A673 (cell line): ENCODE measurements at regions not wholly inside any gene's neighbourhood (a gene's known extent, or its start where the extent isn't known, plus 50 kb on each side); places are given as distances from the start of the nearest gene placed in this dataset.

Experiments
- BruUV-seq: library from RNA; stranded (reverse); fragments of 400-500 nt; replicated peaks from 2 replicates; lab custom pipeline; 2021; lab: Mats Ljungman, UMichigan
- CTCF ChIA-PET: fragments of 300-600 bp; sonication (Branson Sonifier 250); formaldehyde crosslinking; loops from one replicate; lab custom pipeline; 2022; ENCODE audit warnings: antibody characterized with exemption; lab: Charles Lee
- POLR2A ChIA-PET: fragments of 300-600 bp; sonication (Branson Sonifier 250); formaldehyde crosslinking; loops from one replicate; lab custom pipeline; 2022; ENCODE audit warnings: antibody characterized with exemption; ENCODE audit not compliant: low non-redundant PET; lab: Charles Lee
- DNase-seq: peaks from one replicate; pipeline ENCODE4 v3.0.0-alpha.2; 2015; ENCODE audit warnings: low spot score
- H3K27ac ChIP-seq: fragments of 200-600 bp; sonication (generic); 2 replicates; pipeline ENCODE4 v1.5.1; 2016; ENCODE audit warnings: mixed run types, low read depth, mild to moderate bottlenecking, mixed read lengths, antibody characterized with exemption, low read length; ENCODE audit not compliant: poor library complexity, severe bottlenecking
- H3K27me3 ChIP-seq: fragments of 200-600 bp; sonication (generic); replicated peaks from 2 replicates; pipeline ENCODE4 v1.6.1; 2017; ENCODE audit warnings: mixed run types, low read depth, mild to moderate bottlenecking, mixed read lengths, antibody characterized with exemption, low read length; ENCODE audit not compliant: insufficient read depth, poor library complexity
- H3K36me3 ChIP-seq: fragments of 200-600 bp; sonication (generic); 2 replicates; pipeline ENCODE4 v1.6.1; 2016; ENCODE audit warnings: mixed run types, mild to moderate bottlenecking, mixed read lengths, antibody characterized with exemption, low read length; ENCODE audit not compliant: insufficient read depth, poor library complexity, severe bottlenecking
- H3K4me1 ChIP-seq: fragments of 200-600 bp; sonication (generic); 2 replicates; pipeline ENCODE4 v1.6.1; 2017; ENCODE audit warnings: mixed run types, mild to moderate bottlenecking, mixed read lengths, antibody characterized with exemption, low read length; ENCODE audit not compliant: insufficient read depth, poor library complexity, severe bottlenecking
- H3K4me3 ChIP-seq: fragments of 200-600 bp; sonication (generic); 2 replicates; pipeline ENCODE4 v1.5.1; 2016; ENCODE audit warnings: low read depth, mixed run types, mild to moderate bottlenecking, mixed read lengths, low read length; ENCODE audit not compliant: poor library complexity, severe bottlenecking
- H3K9me3 ChIP-seq: fragments of 200-600 bp; sonication (generic); 2 replicates; pipeline ENCODE4 v1.6.1; 2016; ENCODE audit warnings: mixed run types, low read depth, mild to moderate bottlenecking, mixed read lengths, antibody characterized with exemption, low read length; ENCODE audit not compliant: poor library complexity, severe bottlenecking
- EZH2 ChIP-seq: fragments of 200-600 bp; sonication (generic); IDR thresholded peaks from 2 replicates; pipeline ENCODE4 v1.6.1; 2017; ENCODE audit warnings: borderline replicate concordance, low read depth, mild to moderate bottlenecking, mixed read lengths, antibody characterized with exemption, low read length; ENCODE audit not compliant: poor library complexity, severe bottlenecking
- intact Hi-C: fragments of 100-400 bp; cut with micrococcal nuclease; formaldehyde crosslinking; loops from one replicate; pipeline ENCODE4 v1.10.0; 2022; ENCODE audit not compliant: unreplicated experiment
- TF ChIP-seq, protein P1 (sequence below): fragments of 300-800, 200-600 bp; sonication (generic); conservative IDR thresholded peaks from 2 replicates; pipeline ENCODE4 v1.5.1; 2017; ENCODE audit warnings: low read depth, mild to moderate bottlenecking, antibody characterized with exemption, low read length, moderate library complexity, mixed read lengths

DNA sequence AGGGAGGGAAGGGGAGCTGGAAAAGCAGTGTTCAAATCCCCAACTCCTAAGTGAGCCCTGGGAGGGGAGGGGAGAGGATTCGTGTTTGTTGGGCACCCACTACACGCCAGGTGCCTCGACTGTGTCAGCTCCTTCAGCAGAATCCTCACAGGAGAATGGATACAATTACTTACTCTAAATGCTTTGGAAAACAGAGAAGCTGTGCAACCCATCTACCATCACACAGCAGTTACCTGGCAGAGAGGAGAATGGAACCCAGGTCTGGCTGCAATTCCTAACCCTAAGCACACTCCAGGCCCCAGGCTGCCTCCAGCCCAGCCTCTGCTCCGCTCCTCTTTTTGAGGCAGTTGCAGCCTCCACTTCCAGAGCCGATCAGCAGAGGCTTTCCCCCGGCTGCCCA, 86.4 kb upstream of the PTPN1 start:
- CTCF ChIA-PET = interaction anchor here (0.5 kb wide), 1 partner anchor 245 kb away, joined by 3 read pairs; no protein-coding TSS in a partner anchor
- H3K27me3 ChIP-seq = no peaks in the 10 kb centered on the region
- no peak overlapping the region for H3K4me3 ChIP-seq
- H3K4me1 ChIP-seq = peaks cover 24% of the 10 kb centered on the region
- DNase-seq = no peak
- H3K9me3 ChIP-seq = no peaks in the 10 kb centered on the region
- no TSS peak for BruUV-seq
- H3K36me3 ChIP-seq = no peaks in the 10 kb centered on the region
- intact Hi-C loops = no loop called here
- POLR2A ChIA-PET = no interaction called here
- TF ChIP-seq, protein P1, sequence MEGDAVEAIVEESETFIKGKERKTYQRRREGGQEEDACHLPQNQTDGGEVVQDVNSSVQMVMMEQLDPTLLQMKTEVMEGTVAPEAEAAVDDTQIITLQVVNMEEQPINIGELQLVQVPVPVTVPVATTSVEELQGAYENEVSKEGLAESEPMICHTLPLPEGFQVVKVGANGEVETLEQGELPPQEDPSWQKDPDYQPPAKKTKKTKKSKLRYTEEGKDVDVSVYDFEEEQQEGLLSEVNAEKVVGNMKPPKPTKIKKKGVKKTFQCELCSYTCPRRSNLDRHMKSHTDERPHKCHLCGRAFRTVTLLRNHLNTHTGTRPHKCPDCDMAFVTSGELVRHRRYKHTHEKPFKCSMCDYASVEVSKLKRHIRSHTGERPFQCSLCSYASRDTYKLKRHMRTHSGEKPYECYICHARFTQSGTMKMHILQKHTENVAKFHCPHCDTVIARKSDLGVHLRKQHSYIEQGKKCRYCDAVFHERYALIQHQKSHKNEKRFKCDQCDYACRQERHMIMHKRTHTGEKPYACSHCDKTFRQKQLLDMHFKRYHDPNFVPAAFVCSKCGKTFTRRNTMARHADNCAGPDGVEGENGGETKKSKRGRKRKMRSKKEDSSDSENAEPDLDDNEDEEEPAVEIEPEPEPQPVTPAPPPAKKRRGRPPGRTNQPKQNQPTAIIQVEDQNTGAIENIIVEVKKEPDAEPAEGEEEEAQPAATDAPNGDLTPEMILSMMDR = no peak
- no peak for TF ChIP-seq EZH2
- no peak overlapping the region for H3K27ac ChIP-seq

DNA sequence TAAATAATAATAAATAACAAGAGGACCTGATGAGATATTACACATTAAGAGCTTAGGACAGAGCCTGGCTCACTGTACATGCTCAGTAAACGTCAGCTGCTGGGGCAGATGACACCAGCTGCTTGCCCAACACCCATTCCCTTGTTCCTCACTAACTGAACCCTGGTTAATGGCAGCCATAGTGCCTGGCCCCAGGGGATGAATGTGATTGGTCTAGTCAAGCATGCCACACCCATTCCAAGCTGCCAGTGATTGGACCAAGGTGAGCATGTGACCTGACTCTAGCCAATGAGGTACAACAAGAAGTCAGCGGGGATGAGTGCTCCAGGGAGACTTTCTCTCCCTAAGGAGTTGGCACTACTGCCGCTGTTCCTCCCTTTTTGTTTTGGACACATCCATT, 85.1 kb upstream of the PTPN1 start:
- H3K27ac ChIP-seq = no peak overlapping the region
- ChIA-PET POLR2A (no interaction called here), CTCF (no interaction called here)
- no peaks in the 10 kb centered on the region for H3K36me3 ChIP-seq
- no peak overlapping the region for H3K4me3 ChIP-seq
- intact Hi-C loops = no loop called here
- no peaks in the 10 kb centered on the region for H3K27me3 ChIP-seq
- no peaks in the 10 kb centered on the region for H3K9me3 ChIP-seq
- peaks cover 24% of the 10 kb centered on the region for H3K4me1 ChIP-seq
- TF ChIP-seq EZH2 = no peak
- DNase-seq = peak; percentile 65
- no TSS peak for BruUV-seq

GRCh38 chr20:50426866-50427718, 83.1 kb upstream of the PTPN1 start:
- no TSS peak for BruUV-seq
- intact Hi-C loops = no loop called here
- CTCF ChIA-PET = no interaction called here
- H3K4me1 ChIP-seq = peaks cover 24% of the 10 kb centered on the region
- H3K9me3 ChIP-seq = no peaks in the 10 kb centered on the region
- POLR2A ChIA-PET = no interaction called here
- no peak overlapping the region for H3K27ac ChIP-seq
- no peak for DNase-seq
- no peaks in the 10 kb centered on the region for H3K36me3 ChIP-seq
- H3K27me3 ChIP-seq = no peaks in the 10 kb centered on the region
- TF ChIP-seq EZH2 = no peak
- TF ChIP-seq, protein P1 = no peak
- no peak overlapping the region for H3K4me3 ChIP-seq

- DNase-seq = no peak
- intact Hi-C loops = no loop called here
These were observed 82.5 kb upstream of the PTPN1 start for GRCh38 chr20:50427719-50428083.

More at GRCh38 chr20:50427719-50428083, 82.5 kb upstream of the PTPN1 start:
- H3K4me3 ChIP-seq = no peak overlapping the region
- no peaks in the 10 kb centered on the region for H3K27me3 ChIP-seq
- CTCF ChIA-PET = no interaction called here
- no peaks in the 10 kb centered on the region for H3K9me3 ChIP-seq
- H3K27ac ChIP-seq = no peak overlapping the region
- POLR2A ChIA-PET = no interaction called here
- no peak for TF ChIP-seq EZH2
- TF ChIP-seq, protein P1 = no peak
- no TSS peak for BruUV-seq
- H3K4me1 ChIP-seq = peaks cover 24% of the 10 kb centered on the region
- no peaks in the 10 kb centered on the region for H3K36me3 ChIP-seq
